Panc1 (cell line): ENCODE measurements at regions not wholly inside any gene's neighbourhood (a gene's known extent, or its start where the extent isn't known, plus 50 kb on each side); places are given as distances from the start of the nearest gene placed in this dataset.
"Not testable (repeated sequence)": the region's sequence is repeated elsewhere in the genome, so short reads cannot be mapped to it uniquely, and the experiment has no call there.

Source experiments
- ATAC-seq: fragments of 200-7000 bp; cut with Tn5 transposase; 2 replicates; pipeline ENCODE4 v1.9.1; 2020; ENCODE audit warnings: mild to moderate bottlenecking, moderate library complexity
- BruUV-seq: library from RNA; stranded (reverse); fragments of 400-500 nt; replicated peaks from 2 replicates; lab custom pipeline; 2021; lab: Mats Ljungman, UMichigan
- CTCF ChIA-PET: fragments of 300-600 bp; sonication (Branson Sonifier 250); formaldehyde crosslinking; loops from one replicate; lab custom pipeline; 2022; ENCODE audit warnings: antibody characterized with exemption; lab: Charles Lee
- POLR2A ChIA-PET: fragments of 300-600 bp; sonication (Branson Sonifier 250); formaldehyde crosslinking; loops from one replicate; lab custom pipeline; 2022; ENCODE audit warnings: antibody characterized with exemption; lab: Charles Lee
- DNase-seq: peaks from one replicate; pipeline ENCODE4 v3.0.0-alpha.2; 2010; ENCODE audit warnings: low read depth, low spot score
- H3K27ac ChIP-seq: 2 replicates; pipeline ENCODE4 v1.5.1; 2011; ENCODE audit warnings: mild to moderate bottlenecking, low read length, inconsistent platforms
- H3K27me3 ChIP-seq: fragments of 200-500 bp; sonication (Bioruptor generic); 2 replicates; pipeline ENCODE4 v1.6.0; 2014; ENCODE audit warnings: low read length, inconsistent platforms; ENCODE audit not compliant: control insufficient read depth, insufficient read depth
- H3K36me3 ChIP-seq: fragments of 200-500 bp; sonication (Bioruptor generic); 2 replicates; pipeline ENCODE4 v1.5.1; 2014; ENCODE audit warnings: inconsistent platforms, mild to moderate bottlenecking, low read length, moderate library complexity; ENCODE audit not compliant: control insufficient read depth, insufficient read depth
- H3K4me1 ChIP-seq: 2 replicates; pipeline ENCODE4 v1.5.1; 2011; ENCODE audit warnings: inconsistent platforms, mild to moderate bottlenecking, low read length, moderate library complexity; ENCODE audit not compliant: control insufficient read depth, insufficient read depth
- H3K4me3 ChIP-seq, 2 experiments: 2 replicates each; pipeline ENCODE4 v1.5.1; 2011 to 2012; ENCODE audit warnings: low read depth in 2 of 2, low read length in 2 of 2, mild to moderate bottlenecking in 2 of 2, inconsistent platforms in 1 of 2, moderate library complexity in 1 of 2
- H3K9me3 ChIP-seq: fragments of 200-500 bp; sonication (Bioruptor generic); 2 replicates; pipeline ENCODE4 v1.5.1; 2014; ENCODE audit warnings: low read depth, mild to moderate bottlenecking, inconsistent platforms, low read length, moderate library complexity; ENCODE audit not compliant: control insufficient read depth, insufficient read depth
- CTCF ChIP-seq: fragments of 450-650 bp; IDR thresholded peaks from 2 replicates; pipeline ENCODE4 v1.5.1; 2017; ENCODE audit warnings: mild to moderate bottlenecking
- POLR2AphosphoS5 ChIP-seq: IDR thresholded peaks from 2 replicates; pipeline ENCODE4 v1.6.1; 2012; ENCODE audit warnings: mild to moderate bottlenecking, low read depth, low read length, moderate library complexity
- REST ChIP-seq, 2 experiments: IDR thresholded peaks; 2 replicates each; pipeline ENCODE4 v1.6.1; 2011 to 2012; ENCODE audit warnings: low read depth in 2 of 2, control low read depth in 1 of 2, low read length in 1 of 2, mild to moderate bottlenecking in 1 of 2, moderate library complexity in 1 of 2; ENCODE audit not compliant: insufficient read depth in 1 of 2
- SIN3A ChIP-seq: IDR thresholded peaks from 2 replicates; pipeline ENCODE4 v1.6.1; 2012; ENCODE audit warnings: low read depth, mild to moderate bottlenecking, low read length, moderate library complexity, borderline replicate concordance; ENCODE audit not compliant: insufficient read depth
- TCF7L2 ChIP-seq: IDR thresholded peaks from 2 replicates; pipeline ENCODE4 v1.6.1; 2011; ENCODE audit warnings: mild to moderate bottlenecking, low read depth, low read length, inconsistent platforms
- in situ Hi-C: cut with HindIII; loops from 2 replicates; pipeline ENCODE4 v1.10.0; 2016; ENCODE audit warnings: low sequenced_read_pairs, low pct_unique_long_range_greater_than_20kb
- intact Hi-C: fragments of 100-400 bp; cut with micrococcal nuclease; formaldehyde crosslinking; loops from one replicate; pipeline ENCODE4 v1.10.0; 2022; ENCODE audit not compliant: unreplicated experiment

GRCh38 chr1:118461154-118461553 is 276.1 kb upstream of the SPAG17 start:
- CTCF ChIA-PET, result no interaction called here
- no peaks in the 10 kb centered on the region for H3K9me3 ChIP-seq
- TF ChIP-seq TCF7L2, result no peak
- TF ChIP-seq CTCF, result no peak
- no peak for TF ChIP-seq POLR2AphosphoS5
- no peak for TF ChIP-seq REST (IDR thresholded peaks at IDR 0.05; ENCODE audit: insufficient read depth in 1 of 2, low read depth in 2 of 2, low read length in 1 of 2)
- no peak for TF ChIP-seq SIN3A
- H3K36me3 ChIP-seq, result no peaks in the 10 kb centered on the region
- ATAC-seq (no peak), DNase-seq (no peak)
- H3K4me3 ChIP-seq, result no peak overlapping the region
- intact Hi-C loops (no loop called here), in situ Hi-C loops (no loop called here)
- H3K4me1 ChIP-seq, result no peaks in the 10 kb centered on the region
- no peak overlapping the region for H3K27ac ChIP-seq
- no peaks in the 10 kb centered on the region for H3K27me3 ChIP-seq
- BruUV-seq, result no TSS peak
- POLR2A ChIA-PET, result no interaction called here

GRCh38 chr1:118459871-118460270 is 274.8 kb upstream of the SPAG17 start:
- TF ChIP-seq SIN3A, result no peak
- no peak for TF ChIP-seq TCF7L2
- TF ChIP-seq CTCF, result no peak
- TF ChIP-seq POLR2AphosphoS5, result no peak
- H3K4me3 ChIP-seq, result no peak overlapping the region
- no peaks in the 10 kb centered on the region for H3K27me3 ChIP-seq
- POLR2A ChIA-PET, result no interaction called here
- no TSS peak for BruUV-seq
- H3K36me3 ChIP-seq, result no peaks in the 10 kb centered on the region
- CTCF ChIA-PET, result no interaction called here
- no peak overlapping the region for H3K27ac ChIP-seq
- DNase-seq (no peak), ATAC-seq (no peak)
- H3K9me3 ChIP-seq, result no peaks in the 10 kb centered on the region
- intact Hi-C loops (no loop called here), in situ Hi-C loops (no loop called here)
- H3K4me1 ChIP-seq, result no peaks in the 10 kb centered on the region

- BruUV-seq, H3K4me3 ChIP-seq, H3K4me1 ChIP-seq, H3K27me3 ChIP-seq, in situ Hi-C loops, POLR2A ChIA-PET, intact Hi-C loops, H3K9me3 ChIP-seq, H3K36me3 ChIP-seq, ATAC-seq, H3K27ac ChIP-seq, CTCF ChIA-PET, DNase-seq: not testable (repeated sequence)
Observed at GRCh38 chr1:118453856-118454255, 268.8 kb upstream of the SPAG17 start.
